GM06990 (cell line): ENCODE measurements at regions not wholly inside any gene's neighbourhood (a gene's known extent, or its start where the extent isn't known, plus 50 kb on each side); places are given as distances from the start of the nearest gene placed in this dataset.

Experiments
- DNase-seq: peaks from one replicate; pipeline ENCODE4 v3.0.0-alpha.2; 2011; ENCODE audit not compliant: insufficient read length; ENCODE audit errors: extremely low read depth
- H3K27me3 ChIP-seq: replicated peaks from 2 replicates; pipeline ENCODE4 v1.6.0; 2011; ENCODE audit warnings: low read length; ENCODE audit not compliant: control insufficient read depth, insufficient read depth
- H3K36me3 ChIP-seq: 2 replicates; pipeline ENCODE4 v1.5.1; 2011; ENCODE audit warnings: low read length; ENCODE audit not compliant: control insufficient read depth, insufficient read depth
- H3K4me3 ChIP-seq: replicated peaks from 2 replicates; pipeline ENCODE4 v1.5.1; 2011; ENCODE audit warnings: low read depth, mild to moderate bottlenecking, control low read depth, low read length
- TF ChIP-seq, protein P1 (sequence below): IDR thresholded peaks from 2 replicates; pipeline ENCODE4 v1.5.1; 2011; ENCODE audit warnings: low read length, control low read depth, mild to moderate bottlenecking, inconsistent platforms; ENCODE audit not compliant: insufficient read depth, poor library complexity, severe bottlenecking

DNA sequence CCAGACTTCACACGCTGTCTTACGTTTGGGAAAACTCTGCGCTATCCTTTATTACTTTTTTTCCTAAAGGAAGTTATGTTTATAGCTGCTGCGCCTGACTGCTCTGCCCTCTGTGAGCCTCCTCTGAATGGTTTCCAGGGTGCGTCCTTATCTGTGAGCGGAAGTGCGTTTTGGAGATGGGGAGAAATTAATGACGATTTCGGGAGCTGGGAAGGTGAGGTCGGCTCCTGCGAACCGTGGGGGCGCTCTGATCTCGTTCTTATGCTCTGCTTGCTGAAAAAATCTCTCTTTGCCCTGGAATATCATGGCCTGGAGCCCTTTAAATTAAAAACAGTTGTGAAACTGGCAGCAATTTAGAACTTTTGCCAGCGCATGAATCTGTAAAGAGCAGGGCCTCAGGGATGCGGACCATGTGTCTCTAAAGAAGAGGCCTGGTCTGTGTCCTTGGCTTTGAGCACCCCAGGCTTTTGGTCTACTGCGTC is 135.7 kb upstream of the ZFHX3 start:
- Histone ChIP-seq H3K36me3 (no peaks in the 10 kb centered on the region), H3K27me3 (no peaks in the 10 kb centered on the region; the same call in 1 of the 2 replicates), H3K4me3 (no peak overlapping the region)
- TF ChIP-seq, protein P1, sequence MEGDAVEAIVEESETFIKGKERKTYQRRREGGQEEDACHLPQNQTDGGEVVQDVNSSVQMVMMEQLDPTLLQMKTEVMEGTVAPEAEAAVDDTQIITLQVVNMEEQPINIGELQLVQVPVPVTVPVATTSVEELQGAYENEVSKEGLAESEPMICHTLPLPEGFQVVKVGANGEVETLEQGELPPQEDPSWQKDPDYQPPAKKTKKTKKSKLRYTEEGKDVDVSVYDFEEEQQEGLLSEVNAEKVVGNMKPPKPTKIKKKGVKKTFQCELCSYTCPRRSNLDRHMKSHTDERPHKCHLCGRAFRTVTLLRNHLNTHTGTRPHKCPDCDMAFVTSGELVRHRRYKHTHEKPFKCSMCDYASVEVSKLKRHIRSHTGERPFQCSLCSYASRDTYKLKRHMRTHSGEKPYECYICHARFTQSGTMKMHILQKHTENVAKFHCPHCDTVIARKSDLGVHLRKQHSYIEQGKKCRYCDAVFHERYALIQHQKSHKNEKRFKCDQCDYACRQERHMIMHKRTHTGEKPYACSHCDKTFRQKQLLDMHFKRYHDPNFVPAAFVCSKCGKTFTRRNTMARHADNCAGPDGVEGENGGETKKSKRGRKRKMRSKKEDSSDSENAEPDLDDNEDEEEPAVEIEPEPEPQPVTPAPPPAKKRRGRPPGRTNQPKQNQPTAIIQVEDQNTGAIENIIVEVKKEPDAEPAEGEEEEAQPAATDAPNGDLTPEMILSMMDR, result no peak
- no peak for DNase-seq

DNA sequence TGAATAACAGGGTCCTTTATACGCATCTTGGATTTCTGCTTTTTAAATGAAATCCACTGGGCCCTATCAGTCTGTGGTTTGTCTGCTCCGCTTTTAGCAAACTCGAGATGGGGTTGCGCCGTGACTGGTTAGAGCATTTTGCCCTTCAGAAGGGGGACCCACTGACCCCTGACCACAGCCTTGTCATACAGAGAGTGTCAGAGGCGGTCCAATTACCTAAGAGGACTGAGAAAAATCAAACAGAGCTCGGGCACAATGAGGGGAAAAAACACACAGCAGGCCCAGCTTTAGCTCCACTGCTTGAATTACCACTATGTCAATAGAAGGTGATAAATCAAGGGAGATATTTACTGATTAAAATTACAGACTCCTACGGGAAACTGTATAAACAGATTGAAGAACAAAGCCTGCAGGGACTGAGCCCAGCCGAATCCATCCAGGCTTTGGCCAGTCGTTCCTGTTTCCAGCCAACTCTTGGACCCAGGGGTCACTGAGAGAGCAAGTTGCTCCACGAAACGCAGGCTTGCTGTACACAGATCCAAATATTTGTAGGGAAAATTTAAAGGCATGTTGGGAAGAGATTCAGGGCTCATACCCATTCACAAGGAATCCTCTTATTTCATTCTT is 131.9 kb upstream of the ZFHX3 start:
- Histone ChIP-seq H3K4me3 (no peak overlapping the region), H3K36me3 (no peaks in the 10 kb centered on the region), H3K27me3 (no peaks in the 10 kb centered on the region)
- TF ChIP-seq, protein P1, result no peak
- no peak for DNase-seq

DNA sequence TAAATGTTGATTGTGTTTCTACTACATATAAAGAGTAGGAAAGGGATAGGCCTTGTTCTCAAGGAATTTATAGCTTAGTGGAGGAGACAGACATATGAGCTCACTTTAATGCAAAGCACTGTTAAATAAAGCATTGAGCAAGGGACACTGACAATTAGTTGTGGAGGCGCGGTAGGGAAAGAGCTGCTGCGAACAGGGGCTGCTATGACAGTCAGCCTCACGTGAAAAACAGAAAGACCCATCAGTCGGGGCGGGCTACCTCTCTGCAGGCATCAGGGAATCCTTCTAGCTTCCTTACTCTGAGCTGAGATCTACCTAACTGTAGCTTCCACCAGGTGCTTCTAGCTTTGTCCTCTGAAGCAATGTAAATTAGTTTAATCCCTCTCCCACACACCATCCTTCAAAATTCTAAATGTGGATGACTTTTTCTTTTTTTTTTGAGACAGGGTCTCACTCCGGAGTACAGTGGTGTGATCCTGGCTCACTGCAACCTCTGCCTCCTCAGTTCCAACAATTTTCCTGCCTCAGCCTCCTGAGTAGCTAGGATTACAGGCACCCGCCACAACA is 129.9 kb upstream of the ZFHX3 start:
- TF ChIP-seq, protein P1, result no peak
- H3K4me3 ChIP-seq, result no peak overlapping the region
- no peaks in the 10 kb centered on the region for H3K27me3 ChIP-seq
- DNase-seq, result no peak
- H3K36me3 ChIP-seq, result no peaks in the 10 kb centered on the region

DNA sequence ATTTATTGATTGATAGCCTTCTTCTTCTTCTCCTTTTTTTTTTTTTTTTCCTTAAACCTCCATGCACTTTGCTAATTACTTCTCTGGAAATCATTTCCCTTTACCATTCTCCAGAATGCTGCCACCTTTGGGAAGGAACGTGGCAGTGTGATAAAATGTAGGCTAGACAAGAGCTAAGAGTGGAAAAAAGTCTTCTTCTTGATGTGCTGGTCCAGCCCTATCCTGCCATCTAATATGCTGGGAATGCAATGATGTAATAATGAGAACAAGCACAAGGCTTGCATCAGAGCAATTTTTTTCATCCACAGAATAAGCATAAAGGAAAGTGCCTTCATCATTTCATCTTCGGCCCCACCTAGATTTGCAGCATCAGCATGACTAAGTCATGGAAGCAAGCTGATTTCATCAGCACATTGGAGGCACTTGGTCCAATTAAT is 128.7 kb upstream of the ZFHX3 start:
- no peaks in the 10 kb centered on the region for H3K36me3 ChIP-seq
- no peaks in the 10 kb centered on the region for H3K27me3 ChIP-seq
- no peak for DNase-seq
- TF ChIP-seq, protein P1, result no peak
- H3K4me3 ChIP-seq, result no peak overlapping the region

DNA sequence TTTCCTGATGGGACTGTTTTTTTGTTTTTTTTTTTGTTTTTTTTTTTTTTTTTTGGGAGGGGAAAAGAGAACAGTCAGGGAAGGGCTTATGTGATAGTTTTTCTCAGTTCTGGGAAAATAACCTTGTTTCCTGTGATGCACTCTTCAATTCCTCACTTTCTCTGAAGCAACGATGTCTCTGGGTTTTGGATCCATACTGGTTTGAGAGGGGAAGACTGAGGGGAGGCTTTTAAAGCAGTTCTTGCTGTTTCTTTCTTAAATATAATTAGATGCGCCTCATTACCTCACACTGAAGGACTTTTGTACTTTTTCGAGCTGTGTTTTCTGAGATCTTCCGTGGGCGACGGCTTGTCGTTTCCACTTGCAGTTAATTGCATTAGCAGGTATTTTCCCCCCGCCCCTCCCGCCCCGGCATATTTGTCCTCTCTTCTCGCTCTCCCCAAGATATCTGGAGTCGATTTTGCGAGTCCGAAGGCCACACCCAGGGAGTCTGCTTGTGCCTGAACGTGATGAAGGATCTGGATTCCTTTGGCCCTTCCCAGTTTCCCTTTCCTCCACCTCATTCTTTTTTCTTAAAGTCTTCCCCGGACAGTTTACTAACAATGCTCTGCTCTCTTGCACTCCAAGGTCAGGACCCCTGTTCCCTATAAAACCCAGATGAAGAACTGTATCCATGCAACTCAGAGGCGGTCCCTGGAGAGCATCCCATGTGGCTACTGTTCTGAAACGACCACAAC is 125.2 kb upstream of the ZFHX3 start:
- no peak for DNase-seq
- Histone ChIP-seq H3K27me3 (no peaks in the 10 kb centered on the region), H3K36me3 (no peaks in the 10 kb centered on the region), H3K4me3 (no peak overlapping the region)
- TF ChIP-seq, protein P1, result no peak
